BJ (cell line): ENCODE measurements at regions not wholly inside any gene's neighbourhood (a gene's known extent, or its start where the extent isn't known, plus 50 kb on each side); places are given as distances from the start of the nearest gene placed in this dataset.

ENCODE experiments used
- CTCF ChIA-PET: fragments of 350-600 bp; formaldehyde crosslinking; extraction: SDS; loops from one replicate; lab custom pipeline; 2021; ENCODE audit warnings: antibody characterized with exemption, inconsistent platforms; lab: Yijun Ruan, JAX
- POLR2A ChIA-PET: fragments of 300-600 bp; sonication (Branson Sonifier 250); formaldehyde crosslinking; extraction: SDS; loops from one replicate; lab custom pipeline; 2021; ENCODE audit warnings: antibody characterized with exemption; lab: Charles Lee
- DNase-seq: peaks from one replicate; pipeline ENCODE4 v3.0.0-alpha.2; 2011; ENCODE audit warnings: low read depth
- H3K27me3 ChIP-seq: 2 replicates; pipeline ENCODE4 v1.6.0; 2011; ENCODE audit warnings: low read length; ENCODE audit not compliant: control insufficient read depth, insufficient read depth
- H3K36me3 ChIP-seq: 2 replicates; pipeline ENCODE4 v1.5.1; 2011; ENCODE audit warnings: low read length; ENCODE audit not compliant: control insufficient read depth, insufficient read depth
- H3K4me3 ChIP-seq: 2 replicates; pipeline ENCODE4 v1.5.1; 2011; ENCODE audit warnings: low read depth, mild to moderate bottlenecking, control low read depth, low read length
- TF ChIP-seq, protein P1 (sequence below): IDR thresholded peaks from 2 replicates; pipeline ENCODE4 v1.5.1; 2011; ENCODE audit warnings: low read depth, mild to moderate bottlenecking, control low read depth, inconsistent platforms, low read length, moderate library complexity; ENCODE audit not compliant: insufficient read depth

DNA sequence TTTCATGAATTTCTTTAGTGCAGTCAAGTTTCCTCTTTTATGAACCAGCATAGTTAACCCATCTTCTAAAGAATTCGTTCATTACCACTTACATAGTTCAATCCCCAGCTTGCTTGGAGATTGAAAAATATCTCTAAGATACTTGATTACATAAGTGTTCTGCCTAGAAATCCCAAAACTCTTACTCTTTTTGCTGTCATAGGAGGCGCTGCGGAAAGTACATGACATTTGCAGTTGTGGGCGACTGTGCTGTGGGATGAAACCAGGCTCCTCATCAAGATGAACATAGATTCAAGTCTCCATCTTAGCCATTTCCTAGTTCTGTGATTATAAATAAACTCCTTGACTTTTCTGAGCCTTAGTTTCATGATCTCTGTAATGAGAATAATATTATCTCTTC is 107.1 kb upstream of the SORBS2 start:
- H3K27me3 ChIP-seq = no peaks in the 10 kb centered on the region; the same call in 1 of the 2 replicates

DNA sequence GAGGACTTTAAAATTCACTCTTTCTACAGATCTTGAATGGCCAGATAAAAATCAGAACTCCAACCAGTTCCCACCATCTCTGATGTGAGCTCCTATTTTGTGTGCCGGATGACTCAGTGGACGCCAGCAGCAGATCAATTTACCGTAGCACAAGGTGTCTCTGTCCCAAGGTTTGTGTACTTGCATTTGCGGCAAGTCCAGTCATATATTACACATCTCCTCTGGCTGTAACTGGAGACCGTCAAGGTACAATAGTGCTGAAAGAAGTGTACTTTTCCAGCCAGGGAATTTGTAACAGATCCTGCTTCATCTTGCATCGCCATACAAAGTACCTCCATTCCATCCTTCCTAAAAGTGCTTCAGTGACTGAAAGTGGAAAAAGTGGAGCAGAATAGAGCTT is 108.2 kb upstream of the SORBS2 start:
- TF ChIP-seq, protein P1, sequence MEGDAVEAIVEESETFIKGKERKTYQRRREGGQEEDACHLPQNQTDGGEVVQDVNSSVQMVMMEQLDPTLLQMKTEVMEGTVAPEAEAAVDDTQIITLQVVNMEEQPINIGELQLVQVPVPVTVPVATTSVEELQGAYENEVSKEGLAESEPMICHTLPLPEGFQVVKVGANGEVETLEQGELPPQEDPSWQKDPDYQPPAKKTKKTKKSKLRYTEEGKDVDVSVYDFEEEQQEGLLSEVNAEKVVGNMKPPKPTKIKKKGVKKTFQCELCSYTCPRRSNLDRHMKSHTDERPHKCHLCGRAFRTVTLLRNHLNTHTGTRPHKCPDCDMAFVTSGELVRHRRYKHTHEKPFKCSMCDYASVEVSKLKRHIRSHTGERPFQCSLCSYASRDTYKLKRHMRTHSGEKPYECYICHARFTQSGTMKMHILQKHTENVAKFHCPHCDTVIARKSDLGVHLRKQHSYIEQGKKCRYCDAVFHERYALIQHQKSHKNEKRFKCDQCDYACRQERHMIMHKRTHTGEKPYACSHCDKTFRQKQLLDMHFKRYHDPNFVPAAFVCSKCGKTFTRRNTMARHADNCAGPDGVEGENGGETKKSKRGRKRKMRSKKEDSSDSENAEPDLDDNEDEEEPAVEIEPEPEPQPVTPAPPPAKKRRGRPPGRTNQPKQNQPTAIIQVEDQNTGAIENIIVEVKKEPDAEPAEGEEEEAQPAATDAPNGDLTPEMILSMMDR = no peak
- ChIA-PET CTCF (interaction anchor here (0.6 to 1.1 kb wide), 2 partner anchors 12 to 278 kb away, joined by 3 to 5 read pairs; no protein-coding TSS in a partner anchor), POLR2A (no interaction called here)
- Histone ChIP-seq H3K27me3 (no peaks in the 10 kb centered on the region; the same call in 1 of the 2 replicates), H3K36me3 (no peaks in the 10 kb centered on the region), H3K4me3 (no peak overlapping the region)
- no peak for DNase-seq

More for the DNA sequence above, 107.1 kb upstream of the SORBS2 start:
- TF ChIP-seq, protein P1 = no peak
- DNase-seq = no peak
- H3K4me3 ChIP-seq = no peak overlapping the region
- ChIA-PET CTCF (no interaction called here), POLR2A (no interaction called here)
- H3K36me3 ChIP-seq = no peaks in the 10 kb centered on the region

DNA sequence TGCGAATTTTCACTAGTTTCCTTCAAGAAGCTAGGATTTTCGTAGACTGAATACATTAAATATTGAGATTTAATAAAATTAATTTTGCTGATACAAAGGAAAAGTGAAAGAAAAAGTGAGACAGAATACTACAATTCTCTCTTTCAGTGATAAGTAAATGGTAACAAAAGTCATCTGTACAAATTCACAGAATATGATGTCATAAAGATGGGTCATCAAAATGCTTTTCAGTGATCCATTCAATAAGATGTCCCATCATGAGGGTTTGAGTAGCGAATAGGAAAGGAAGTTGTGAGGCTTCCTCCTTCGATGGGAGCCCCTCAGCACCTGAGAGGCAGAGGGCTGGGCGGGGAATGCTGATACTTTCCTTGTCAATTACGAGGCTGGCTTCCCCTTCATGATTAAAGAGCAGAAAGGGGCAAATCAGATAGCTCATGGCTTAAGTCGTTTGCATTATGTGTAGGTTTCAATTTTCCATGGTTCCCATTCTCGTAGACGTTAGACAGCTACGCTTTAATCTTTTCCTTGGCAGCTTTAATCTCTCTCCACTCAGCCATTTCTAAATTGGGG is 108.8 kb upstream of the SORBS2 start:
- Histone ChIP-seq H3K27me3 (no peaks in the 10 kb centered on the region; the same call in 1 of the 2 replicates), H3K4me3 (no peak overlapping the region), H3K36me3 (no peaks in the 10 kb centered on the region)
- POLR2A ChIA-PET = no interaction called here
- TF ChIP-seq, protein P1 = no peak
- DNase-seq = no peak
- CTCF ChIA-PET = no interaction called here

DNA sequence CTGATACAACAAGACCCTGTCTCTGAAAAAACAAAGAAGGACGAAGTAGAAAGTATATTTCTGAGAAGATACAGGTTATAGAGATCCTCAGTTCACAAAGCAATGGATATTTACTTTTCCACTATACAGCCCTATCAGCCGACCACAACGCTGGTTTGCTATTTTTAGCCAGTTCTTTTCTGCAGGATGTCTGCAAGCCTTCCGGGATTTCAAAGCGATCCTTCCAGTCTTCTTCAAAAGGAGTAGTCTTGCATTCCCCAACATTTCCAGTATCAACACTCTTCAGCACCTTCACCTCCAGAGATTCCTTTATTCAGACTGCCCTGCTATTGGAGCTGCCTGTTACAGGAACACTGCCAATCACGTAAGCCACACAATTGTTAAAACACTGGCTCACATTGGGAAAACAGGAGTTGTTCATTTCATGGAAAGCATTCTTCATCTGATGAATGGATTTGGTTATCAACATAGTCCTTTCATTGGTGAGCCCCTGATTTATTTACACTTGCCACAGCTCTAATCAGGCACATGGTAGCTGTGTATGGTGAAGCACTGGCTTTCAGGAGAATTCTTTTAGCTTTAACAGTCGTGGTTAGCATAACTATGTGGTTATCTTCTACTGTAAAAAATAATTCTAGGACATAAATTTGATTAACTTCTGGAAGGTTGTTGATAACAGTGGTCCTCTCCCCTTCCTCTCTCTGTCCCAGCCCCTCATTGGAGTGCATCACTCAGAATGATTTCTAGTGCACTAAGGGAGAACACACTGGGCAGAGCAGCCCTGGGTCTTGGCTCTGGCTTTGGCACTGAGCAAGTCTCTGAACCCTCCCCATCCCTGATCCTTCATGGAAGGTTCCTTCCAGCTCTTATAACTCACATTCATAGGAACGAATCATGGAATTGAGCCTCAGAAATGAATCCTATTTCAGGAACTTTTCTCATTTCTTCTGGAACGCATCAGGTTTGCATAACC is 109.9 kb upstream of the SORBS2 start:
- DNase-seq = no peak
- CTCF ChIA-PET = no interaction called here
- Histone ChIP-seq H3K27me3 (no peaks in the 10 kb centered on the region; the same call in 1 of the 2 replicates), H3K36me3 (no peaks in the 10 kb centered on the region), H3K4me3 (no peak overlapping the region)
- TF ChIP-seq, protein P1 = no peak
- POLR2A ChIA-PET = no interaction called here

DNA sequence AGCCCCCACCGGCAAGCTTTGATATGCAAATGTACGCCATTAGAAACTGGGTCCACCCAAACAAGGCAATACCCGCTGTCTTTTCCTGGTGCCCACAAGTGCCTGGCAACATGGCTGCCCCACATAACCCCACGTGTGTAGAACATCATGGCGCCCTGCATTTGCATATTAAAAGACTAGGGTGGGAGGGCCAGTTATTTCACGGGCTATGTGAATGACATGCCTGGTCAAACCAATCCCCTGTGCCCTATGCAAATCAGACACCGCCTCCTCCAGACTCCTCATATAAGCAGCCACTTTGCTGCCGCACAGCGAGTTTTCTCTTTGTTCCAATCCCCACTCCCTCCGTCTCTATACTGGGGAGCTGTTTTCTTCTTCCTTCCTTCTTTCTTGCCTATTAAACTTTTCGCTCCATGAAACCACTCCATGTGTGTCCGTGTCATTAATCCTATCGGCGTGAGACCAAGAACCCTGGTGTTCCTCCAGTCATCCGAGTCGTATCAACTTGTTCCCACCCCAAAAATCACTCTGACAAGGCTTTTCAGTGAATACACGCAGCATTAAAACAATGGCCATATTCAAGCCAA is 112.6 kb upstream of the SORBS2 start:
- TF ChIP-seq, protein P1 = no peak
- H3K36me3 ChIP-seq = no peaks in the 10 kb centered on the region
- ChIA-PET CTCF (no interaction called here), POLR2A (no interaction called here)
- H3K27me3 ChIP-seq = no peaks in the 10 kb centered on the region; the same call in 1 of the 2 replicates
- H3K4me3 ChIP-seq = no peak overlapping the region
- no peak for DNase-seq
